ENCODE measurements at regions not wholly inside any gene's neighbourhood (a gene's known extent, or its start where the extent isn't known, plus 50 kb on each side); places are given as distances from the start of the nearest gene placed in this dataset.
A peak's percentile ranks its signal among the peaks of the same experiment; 100 is the strongest.

- TF ChIP-seq EZH2phosphoT487 (IDR thresholded peaks at IDR 0.05; ENCODE audit: insufficient read depth, low read depth) (no peak), EZH2 (IDR thresholded peaks at IDR 0.05; ENCODE audit: insufficient read depth, poor library complexity, severe bottlenecking) (no peak)
- H3F3A ChIP-seq (ENCODE audit: insufficient read depth), result no peaks in the 10 kb centered on the region
- no peaks in the 10 kb centered on the region for H3K9me3 ChIP-seq (ENCODE audit: low read depth)
- DNase-seq, result no peak
- no peaks in the 10 kb centered on the region for H3K36me3 ChIP-seq (ENCODE audit: low read depth)
- H3K9me2 ChIP-seq (ENCODE audit: insufficient read depth), result no peaks in the 10 kb centered on the region
- H4K20me1 ChIP-seq (ENCODE audit: insufficient read depth), result no peaks in the 10 kb centered on the region
- in situ Hi-C loops (cut with MboI), result no loop called here
- no peaks in the 10 kb centered on the region for H3K79me2 ChIP-seq (ENCODE audit: insufficient read depth)
- no peak overlapping the region for H3K27ac ChIP-seq
- 73 to 81% methylated on average over 2 of the region's 2 CpGs for WGBS, 2 experiments (ENCODE audit: low coverage in 1 of 2, low lambda C conversion rate in 2 of 2, missing lambda C conversion rate in 2 of 2)
- no peak overlapping the region for H3K9ac ChIP-seq
- H3K4me2 ChIP-seq (ENCODE audit: unreplicated experiment), result no peak overlapping the region
- H3K4me3 ChIP-seq, result no peak overlapping the region
- H3K27me3 ChIP-seq (replicated peaks; ENCODE audit: insufficient read depth), result no peaks in the 10 kb centered on the region
- H2AFZ ChIP-seq, result no peak overlapping the region
- 0 out of 2 replicates have a peak, but pooled peaks cover 3% of the 10 kb centered on the region for H3K4me1 ChIP-seq (ENCODE audit: insufficient read depth)
Measured at GRCh38 chr6:122040261-122040660, 359.2 kb upstream of the HSF2 start.

- WGBS, 2 experiments (ENCODE audit: low coverage in 1 of 2, low lambda C conversion rate in 2 of 2, missing lambda C conversion rate in 2 of 2), result 87 to 90% methylated on average over 3 of the region's 3 CpGs
- Histone ChIP-seq H4K20me1 (ENCODE audit: insufficient read depth) (no peaks in the 10 kb centered on the region), H3K4me3 (no peak overlapping the region), H2AFZ (0 out of 2 replicates have a peak overlapping the region, but pooled peaks have one; percentile 22), H3K4me1 (ENCODE audit: insufficient read depth) (0 out of 2 replicates have a peak, but pooled peaks cover 3% of the 10 kb centered on the region), H3K9me3 (ENCODE audit: low read depth) (no peaks in the 10 kb centered on the region), H3K27me3 (replicated peaks; ENCODE audit: insufficient read depth) (no peaks in the 10 kb centered on the region), H3K9ac (no peak overlapping the region), H3F3A (ENCODE audit: insufficient read depth) (no peaks in the 10 kb centered on the region), H3K27ac (no peak overlapping the region), H3K79me2 (ENCODE audit: insufficient read depth) (no peaks in the 10 kb centered on the region), H3K9me2 (ENCODE audit: insufficient read depth) (no peaks in the 10 kb centered on the region), H3K36me3 (ENCODE audit: low read depth) (no peaks in the 10 kb centered on the region), H3K4me2 (ENCODE audit: unreplicated experiment) (no peak overlapping the region)
- no peak for TF ChIP-seq EZH2phosphoT487 (IDR thresholded peaks at IDR 0.05; ENCODE audit: insufficient read depth, low read depth)
- no peak for TF ChIP-seq EZH2 (IDR thresholded peaks at IDR 0.05; ENCODE audit: insufficient read depth, poor library complexity, severe bottlenecking)
- DNase-seq, result no peak
- in situ Hi-C loops (cut with MboI), result no loop called here
Measured at GRCh38 chr6:122042380-122042779, 357.1 kb upstream of the HSF2 start.

DNA sequence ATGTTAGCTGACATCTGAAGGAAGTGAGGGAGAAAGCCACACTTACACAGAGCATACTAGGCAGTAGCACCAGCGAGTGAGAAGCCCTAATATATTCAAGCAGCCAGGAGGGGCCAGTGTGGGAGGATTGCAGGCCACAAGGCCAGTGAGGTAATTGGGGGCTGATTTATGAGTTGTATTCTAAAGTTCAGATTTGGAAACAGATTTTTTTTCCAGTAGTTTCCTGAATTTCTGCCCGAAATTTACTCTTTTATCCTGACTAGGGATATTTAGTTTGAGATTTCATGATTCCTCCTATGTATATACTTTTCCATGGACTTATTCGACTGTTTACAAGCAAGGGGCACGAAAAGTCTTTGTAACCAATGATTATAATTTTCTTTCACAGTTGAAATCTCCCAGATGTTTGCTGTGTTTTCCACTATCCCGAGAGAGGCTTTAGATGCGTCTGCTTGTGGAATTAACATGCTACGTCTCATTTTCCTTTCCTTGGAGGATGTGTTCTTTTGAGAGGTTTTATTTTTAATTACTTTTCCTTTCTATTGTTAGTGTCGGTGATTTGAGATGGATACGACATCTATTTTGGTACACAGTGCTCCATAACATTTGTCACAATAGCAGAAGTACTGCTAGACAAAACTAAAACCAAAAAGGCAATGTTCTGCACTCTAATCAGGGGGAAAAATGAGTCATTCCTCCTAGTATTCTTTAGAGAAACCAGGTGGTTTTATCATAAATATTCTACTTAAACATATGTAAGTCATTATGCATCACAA lies 356.3 kb upstream of the HSF2 start:
- Histone ChIP-seq H3K27ac (no peak overlapping the region), H3K9me2 (ENCODE audit: insufficient read depth) (no peaks in the 10 kb centered on the region), H3K4me1 (ENCODE audit: insufficient read depth) (0 out of 2 replicates have a peak, but pooled peaks cover 3% of the 10 kb centered on the region), H3K36me3 (ENCODE audit: low read depth) (no peaks in the 10 kb centered on the region), H3K4me2 (ENCODE audit: unreplicated experiment) (no peak overlapping the region), H3K9me3 (ENCODE audit: low read depth) (no peaks in the 10 kb centered on the region), H3K79me2 (ENCODE audit: insufficient read depth) (no peaks in the 10 kb centered on the region), H4K20me1 (ENCODE audit: insufficient read depth) (no peaks in the 10 kb centered on the region), H2AFZ (peak overlapping the region; percentile 22; the same call in 1 of the 2 replicates), H3K9ac (no peak overlapping the region), H3F3A (ENCODE audit: insufficient read depth) (no peaks in the 10 kb centered on the region), H3K27me3 (replicated peaks; ENCODE audit: insufficient read depth) (no peaks in the 10 kb centered on the region), H3K4me3 (no peak overlapping the region)
- peak; percentile 31 for DNase-seq
- WGBS, 2 experiments (ENCODE audit: low coverage in 1 of 2, low lambda C conversion rate in 2 of 2, missing lambda C conversion rate in 2 of 2), result 53 to 62% methylated on average over 9 of the region's 9 CpGs
- TF ChIP-seq EZH2phosphoT487 (IDR thresholded peaks at IDR 0.05; ENCODE audit: insufficient read depth, low read depth) (no peak), EZH2 (IDR thresholded peaks at IDR 0.05; ENCODE audit: insufficient read depth, poor library complexity, severe bottlenecking) (no peak)
- in situ Hi-C loops (cut with MboI), result no loop called here

- H3K9me3 ChIP-seq (ENCODE audit: low read depth), result no peaks in the 10 kb centered on the region
- peak overlapping the region; percentile 70 for H3K4me3 ChIP-seq
- H3K9me2 ChIP-seq (ENCODE audit: insufficient read depth), result no peaks in the 10 kb centered on the region
- no peaks in the 10 kb centered on the region for H3F3A ChIP-seq (ENCODE audit: insufficient read depth)
- H3K36me3 ChIP-seq (ENCODE audit: low read depth), result no peaks in the 10 kb centered on the region
- no peaks in the 10 kb centered on the region for H4K20me1 ChIP-seq (ENCODE audit: insufficient read depth)
- H3K79me2 ChIP-seq (ENCODE audit: insufficient read depth), result no peaks in the 10 kb centered on the region
- H3K27me3 ChIP-seq (replicated peaks; ENCODE audit: insufficient read depth), result no peaks in the 10 kb centered on the region
- H3K9ac ChIP-seq, result peak overlapping the region; percentile 61
- TF ChIP-seq EZH2phosphoT487 (IDR thresholded peaks at IDR 0.05; ENCODE audit: insufficient read depth, low read depth), result no peak
- no peak for TF ChIP-seq EZH2 (IDR thresholded peaks at IDR 0.05; ENCODE audit: insufficient read depth, poor library complexity, severe bottlenecking)
- peak overlapping the region; percentile 77 for H2AFZ ChIP-seq
- 49 to 51% methylated on average over 3 of the region's 3 CpGs for WGBS, 2 experiments (ENCODE audit: low coverage in 1 of 2, low lambda C conversion rate in 2 of 2, missing lambda C conversion rate in 2 of 2)
- H3K4me2 ChIP-seq (ENCODE audit: unreplicated experiment), result peak overlapping the region; percentile 82
- H3K27ac ChIP-seq, result no peak overlapping the region
- in situ Hi-C loops (cut with MboI), result no loop called here
- peak; percentile 5 for DNase-seq
- H3K4me1 ChIP-seq (ENCODE audit: insufficient read depth), result peaks cover 13% of the 10 kb centered on the region; the same call in 1 of the 2 replicates
Measured at GRCh38 chr6:122048570-122048969, 350.9 kb upstream of the HSF2 start.
